NCI-H1048 (cell line): ENCODE measurements at regions not wholly inside any gene's neighbourhood (a gene's known extent, or its start where the extent isn't known, plus 50 kb on each side); places are given as distances from the start of the nearest gene placed in this dataset.
A peak's percentile ranks its signal among the peaks of the same experiment; 100 is the strongest.
"Not testable (repeated sequence)": the region's sequence is repeated elsewhere in the genome, so short reads cannot be mapped to it uniquely, and the experiment has no call there.

ENCODE experiments used
- DNase-seq: peaks from one replicate; lab custom pipeline; 2025; lab: John Stamatoyannopoulos, UW

DNA sequence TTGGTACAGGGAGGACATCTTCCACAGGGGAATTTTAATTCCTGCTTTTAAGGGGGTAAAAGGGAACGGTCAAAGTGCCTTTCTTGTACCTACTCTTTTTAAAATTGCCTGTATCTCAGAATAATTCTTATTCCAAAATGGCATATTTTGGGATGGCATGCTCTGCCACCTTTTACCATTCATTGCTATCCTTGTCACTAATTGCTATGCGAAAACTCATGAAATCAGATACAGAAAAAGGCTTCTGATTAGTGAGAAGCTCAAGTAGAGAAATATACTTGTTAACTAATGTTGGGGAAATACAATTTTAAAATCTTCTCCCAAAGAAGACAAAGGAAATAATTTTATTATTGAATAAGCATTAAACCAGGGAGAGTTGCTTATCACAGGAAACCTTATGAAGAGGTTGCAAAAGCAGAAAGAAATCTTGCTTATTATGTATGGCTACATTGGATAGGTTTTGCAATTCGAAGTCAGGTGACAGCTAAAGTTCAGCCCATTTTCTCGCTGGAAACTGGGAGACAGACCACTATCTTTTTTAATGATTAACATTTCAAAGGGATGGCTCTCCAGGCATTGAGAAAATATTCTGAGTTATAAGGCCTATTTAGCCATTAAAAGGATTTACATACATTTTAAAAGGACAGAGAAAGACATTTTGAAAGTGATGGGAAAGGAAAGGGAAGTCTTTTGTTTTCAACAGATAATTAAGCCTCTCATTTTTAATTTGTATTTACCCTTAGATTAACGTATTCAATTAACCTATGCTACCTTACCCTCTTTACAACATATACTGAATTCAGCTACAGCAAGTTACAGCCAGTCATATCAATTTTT, 110.3 kb upstream of the PRSS16 start:
- DNase-seq = no peak

DNA sequence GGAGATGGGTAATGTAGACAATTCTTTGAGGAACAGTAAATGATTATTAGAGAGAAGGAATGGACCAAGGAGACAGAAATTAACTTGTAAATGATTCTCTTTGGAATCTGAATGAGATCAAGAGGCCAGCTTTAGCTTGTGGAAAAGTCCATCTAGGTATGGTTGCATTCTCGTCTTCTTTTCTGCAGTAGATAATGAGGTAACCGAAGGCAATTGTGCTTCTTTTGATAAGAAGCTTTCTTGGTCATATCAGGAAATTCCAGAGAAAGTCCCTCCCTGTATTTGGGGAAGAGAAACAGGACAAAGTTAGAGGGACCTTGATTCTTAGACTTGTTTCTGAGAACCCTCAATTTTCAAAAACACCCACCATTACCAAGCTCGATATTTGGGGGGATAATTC, 109.1 kb upstream of the PRSS16 start:
- DNase-seq = no peak

GRCh38 chr6:27138837-27139755, 108.4 kb upstream of the PRSS16 start:
- no peak for DNase-seq

- no peak for DNase-seq
These were observed 107.5 kb upstream of the PRSS16 start for GRCh38 chr6:27139756-27140579.

DNA sequence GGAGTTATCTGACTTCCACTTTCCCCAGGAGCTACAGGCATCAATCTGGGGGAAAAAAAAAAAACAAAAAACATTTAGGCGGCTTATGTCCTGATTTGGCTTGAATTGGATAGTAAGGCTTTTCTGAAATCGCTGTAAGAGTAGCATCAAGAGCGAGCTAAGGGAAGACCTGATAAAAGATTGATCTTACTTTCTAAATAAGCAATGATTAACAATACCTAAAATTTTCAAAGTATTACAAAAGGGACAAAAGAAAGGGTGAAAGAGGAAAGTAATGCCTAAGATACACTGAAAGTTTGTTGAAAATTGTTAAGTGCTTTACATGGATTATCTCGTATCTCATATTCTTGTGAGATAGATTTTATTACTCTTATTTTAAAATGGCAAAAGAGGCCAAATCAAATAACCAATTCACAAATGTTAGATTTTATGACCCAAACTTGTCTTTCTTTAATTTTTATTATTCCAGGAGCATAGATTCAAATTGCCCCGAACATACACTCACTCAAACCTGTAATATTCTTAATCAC, 106.4 kb upstream of the PRSS16 start:
- no peak for DNase-seq

DNA sequence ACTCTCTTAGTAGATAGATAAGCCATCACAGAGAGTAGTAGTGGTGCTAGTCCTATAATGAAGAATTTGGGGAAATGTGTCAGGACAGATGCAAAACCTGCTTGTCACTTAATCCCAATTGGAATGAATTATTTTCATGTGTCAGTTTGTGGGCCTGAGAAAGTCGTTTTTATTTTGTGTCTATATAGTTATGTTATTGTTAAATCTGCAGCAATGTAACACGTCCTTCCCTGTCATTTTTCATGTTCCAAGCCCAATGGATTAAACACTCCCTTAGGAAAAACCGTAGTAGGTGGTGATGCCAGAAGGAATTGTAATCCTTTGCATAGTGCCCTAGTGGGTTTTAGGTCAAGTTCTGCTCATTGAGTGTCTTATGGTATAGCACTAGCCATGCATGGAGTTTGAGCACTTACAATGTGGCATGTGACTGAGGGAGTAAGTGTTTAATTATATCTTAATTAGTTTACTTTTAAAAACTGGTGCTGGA, 105.9 kb upstream of the PRSS16 start:
- DNase-seq = no peak

GRCh38 chr6:27143020-27143388, 104.5 kb upstream of the PRSS16 start:
- DNase-seq = not testable (repeated sequence)

DNA sequence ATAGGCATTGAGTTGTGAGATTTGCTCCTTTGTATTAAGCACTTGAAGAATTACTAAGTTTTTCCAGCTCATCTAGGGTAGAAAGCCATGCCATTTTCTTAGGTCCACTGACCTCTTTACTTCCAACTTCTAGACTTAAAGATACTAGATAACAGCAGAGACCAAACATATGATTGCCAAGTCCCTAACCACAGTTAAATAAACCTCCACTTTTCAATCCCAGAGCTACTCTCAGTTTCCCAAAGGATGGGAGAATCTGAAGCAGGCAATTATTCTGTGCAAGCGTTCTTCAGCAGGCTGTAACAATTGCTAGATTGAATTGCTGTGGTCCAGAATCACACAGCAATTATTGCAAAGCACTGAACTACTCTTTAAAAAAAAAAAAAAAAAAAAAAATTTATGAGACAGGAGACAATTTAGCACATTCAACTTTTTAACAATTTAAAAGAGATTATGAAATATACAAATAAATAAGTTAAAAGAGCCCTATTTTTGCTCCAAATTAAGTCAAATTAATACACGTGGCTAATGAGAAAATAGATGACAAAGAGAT, 104.0 kb upstream of the PRSS16 start:
- no peak for DNase-seq

- no peak for DNase-seq
These were observed 102.8 kb upstream of the PRSS16 start for GRCh38 chr6:27144740-27145079.

DNA sequence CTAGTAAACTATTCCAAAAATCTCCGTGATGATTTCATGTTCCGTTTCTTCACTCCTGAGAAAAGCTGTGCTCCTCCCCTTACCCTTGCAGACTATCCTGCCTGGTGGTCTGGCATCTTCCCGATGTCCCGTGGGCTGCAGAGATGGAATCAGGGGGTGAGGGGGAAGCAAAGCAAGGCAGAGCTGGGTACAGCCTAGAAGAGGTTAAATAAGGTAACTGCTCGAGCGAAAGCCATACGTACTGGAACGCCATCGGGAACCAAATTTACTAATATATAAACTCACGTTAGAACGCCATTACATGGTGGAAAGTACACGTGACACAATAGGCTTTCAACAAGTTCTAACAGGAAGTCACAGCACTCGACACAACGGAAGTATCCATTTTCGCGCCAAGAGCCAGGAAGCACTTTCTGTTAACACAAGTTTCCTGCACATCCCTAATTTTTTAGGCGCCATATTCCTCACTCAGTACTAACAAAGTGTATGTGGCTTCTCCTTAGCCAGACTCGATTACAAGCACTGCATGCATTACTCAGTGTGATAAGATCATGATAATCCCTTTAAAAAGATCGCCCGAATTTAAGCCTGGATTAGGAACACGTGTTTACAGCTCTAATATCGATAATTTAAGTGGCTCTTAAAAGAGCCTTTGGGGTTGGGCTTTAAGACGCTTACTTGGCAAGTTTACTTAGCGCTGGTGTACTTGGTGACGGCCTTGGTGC, 101.6 kb upstream of the PRSS16 start:
- peak; percentile 75 for DNase-seq

DNA sequence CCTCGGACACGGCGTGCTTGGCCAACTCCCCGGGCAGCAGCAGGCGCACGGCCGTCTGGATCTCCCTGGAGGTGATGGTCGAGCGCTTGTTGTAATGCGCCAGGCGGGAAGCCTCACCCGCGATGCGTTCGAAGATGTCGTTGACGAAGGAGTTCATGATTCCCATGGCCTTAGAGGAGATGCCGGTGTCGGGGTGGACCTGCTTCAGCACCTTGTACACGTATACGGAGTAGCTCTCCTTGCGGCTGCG, 101.1 kb upstream of the PRSS16 start:
- not testable (repeated sequence) for DNase-seq

DNA sequence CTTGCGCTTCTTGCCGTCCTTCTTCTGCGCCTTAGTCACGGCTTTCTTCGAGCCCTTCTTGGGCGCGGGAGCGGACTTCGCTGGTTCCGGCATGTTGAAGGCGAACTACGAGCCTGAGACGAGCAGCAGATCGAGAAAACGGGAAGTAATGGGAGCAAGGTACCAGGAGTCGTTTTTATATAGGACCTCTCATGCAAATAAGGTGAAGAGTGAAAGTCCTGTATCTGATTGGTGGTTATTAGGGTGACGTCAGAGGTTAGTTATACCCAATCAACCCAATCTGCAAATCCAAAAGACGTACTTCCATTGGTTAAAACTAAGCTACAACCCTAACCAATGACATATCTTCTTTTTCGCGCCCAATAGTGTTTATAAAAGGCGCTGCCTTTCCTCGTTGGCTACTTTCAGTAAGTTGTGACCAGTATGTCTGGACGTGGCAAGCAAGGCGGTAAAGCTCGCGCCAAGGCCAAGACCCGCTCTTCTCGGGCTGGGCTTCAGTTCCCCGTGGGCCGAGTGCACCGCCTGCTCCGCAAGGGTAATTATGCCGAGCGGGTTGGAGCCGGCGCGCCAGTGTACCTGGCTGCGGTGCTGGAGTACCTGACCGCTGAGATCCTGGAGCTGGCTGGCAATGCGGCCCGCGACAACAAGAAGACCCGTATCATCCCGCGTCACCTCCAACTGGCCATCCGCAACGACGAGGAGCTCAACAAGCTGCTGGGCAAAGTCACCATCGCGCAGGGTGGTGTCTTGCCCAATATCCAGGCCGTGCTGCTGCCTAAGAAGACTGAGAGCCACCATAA, 100.6 kb upstream of the PRSS16 start:
- peak; percentile 88 for DNase-seq

- DNase-seq = no peak
These were observed 99.1 kb upstream of the PRSS16 start for GRCh38 chr6:27148404-27148795.

GRCh38 chr6:27149150-27149549, 98.4 kb upstream of the PRSS16 start:
- no peak for DNase-seq

GRCh38 chr6:27154696-27155095, 92.8 kb upstream of the PRSS16 start:
- no peak for DNase-seq

DNA sequence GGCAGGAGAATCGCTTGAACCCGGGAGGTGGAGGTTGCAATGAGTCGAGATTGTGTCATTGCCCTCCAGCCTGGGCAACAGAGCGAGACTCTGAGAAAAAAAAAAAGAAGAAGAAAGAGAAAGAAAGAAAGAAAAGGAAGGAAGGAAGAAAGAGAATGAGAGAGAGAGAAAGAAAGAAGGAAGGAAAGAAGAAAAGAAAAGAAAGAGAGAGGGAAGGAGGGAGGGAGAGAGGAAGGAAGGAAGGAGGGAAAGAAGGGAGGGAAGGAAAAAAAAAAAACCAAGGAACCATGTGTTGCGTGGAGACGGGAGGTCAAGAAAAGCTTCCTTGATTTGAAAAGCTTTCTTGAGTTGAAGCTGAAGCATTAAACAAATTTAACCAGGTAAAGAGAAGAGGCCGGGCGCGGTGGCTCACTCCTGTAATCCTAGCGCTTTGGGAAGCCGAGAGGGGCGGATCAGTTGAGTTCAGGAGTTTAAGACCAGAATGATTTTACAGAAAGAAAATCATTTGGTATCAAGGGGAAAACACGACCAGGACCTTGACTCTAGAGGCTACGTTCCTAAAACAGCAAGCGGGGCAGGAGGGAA, 90.5 kb upstream of the PRSS16 start:
- DNase-seq = no peak

GRCh38 chr6:27157459-27158315, 89.8 kb upstream of the PRSS16 start:
- no peak for DNase-seq

DNA sequence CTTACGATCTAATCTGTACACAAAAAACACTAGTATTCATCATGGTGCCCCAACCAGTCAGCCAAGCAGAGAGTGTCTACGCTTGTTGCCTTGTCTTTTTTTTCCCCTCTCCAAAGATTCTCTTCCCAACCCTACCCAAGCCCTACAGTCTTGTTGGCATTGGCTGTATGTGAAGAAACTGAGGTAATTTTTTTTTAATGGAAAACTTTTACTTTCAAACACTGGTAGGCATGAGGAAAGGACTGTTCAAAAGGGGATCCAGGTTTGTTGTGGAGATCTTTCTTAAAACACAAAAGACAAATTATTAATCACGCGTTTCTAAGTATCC, 89.2 kb upstream of the PRSS16 start:
- DNase-seq = no peak

GRCh38 chr6:27159725-27160124, 87.8 kb upstream of the PRSS16 start:
- DNase-seq = no peak
